GM12892 (cell line): ENCODE measurements at regions not wholly inside any gene's neighbourhood (a gene's known extent, or its start where the extent isn't known, plus 50 kb on each side); places are given as distances from the start of the nearest gene placed in this dataset.

Experiments used
- DNase-seq: peaks from one replicate; pipeline ENCODE4 v3.0.0; 2011; ENCODE audit not compliant: insufficient read length
- FAIRE-seq: peaks from 2 replicates; lab custom pipeline; 2011; peaks lifted over from hg19 to GRCh38; lab: Jason Lieb, UNC
- POLR2A ChIP-seq: IDR thresholded peaks from 2 replicates; pipeline ENCODE4 v1.6.1; 2011; ENCODE audit warnings: low read depth, low read length, control low read depth
- POLR2AphosphoS5 ChIP-seq: IDR thresholded peaks from 2 replicates; pipeline ENCODE4 v1.6.1; 2011; ENCODE audit warnings: low read depth, low read length, control low read depth
- TAF1 ChIP-seq: IDR thresholded peaks from 2 replicates; pipeline ENCODE4 v1.6.1; 2011; ENCODE audit warnings: low read depth, mild to moderate bottlenecking, control low read depth, low read length, borderline replicate concordance

DNA sequence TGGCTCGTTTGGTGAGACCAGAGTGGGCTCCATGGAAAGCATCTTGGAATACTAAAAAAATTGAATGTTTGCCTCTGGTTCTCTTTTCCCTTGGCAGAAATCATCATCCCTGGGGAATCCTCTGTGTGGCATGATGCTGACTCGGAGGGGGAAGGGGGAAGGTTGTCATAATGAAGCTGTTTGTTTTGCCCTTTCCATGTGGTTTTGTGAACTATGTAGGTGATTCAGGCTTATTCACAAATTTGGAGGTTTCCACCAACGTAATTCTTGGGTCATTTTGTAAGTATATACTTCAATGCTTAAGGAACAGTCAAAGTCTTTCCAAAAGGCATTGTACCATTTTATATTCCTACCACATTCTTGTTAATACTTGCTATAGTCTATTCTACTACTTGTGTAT, 754.0 kb upstream of the FAT3 start:
- no peak for DNase-seq
- TF ChIP-seq TAF1 = no peak
- TF ChIP-seq POLR2AphosphoS5 = no peak
- TF ChIP-seq POLR2A = no peak
- FAIRE-seq = no peak

DNA sequence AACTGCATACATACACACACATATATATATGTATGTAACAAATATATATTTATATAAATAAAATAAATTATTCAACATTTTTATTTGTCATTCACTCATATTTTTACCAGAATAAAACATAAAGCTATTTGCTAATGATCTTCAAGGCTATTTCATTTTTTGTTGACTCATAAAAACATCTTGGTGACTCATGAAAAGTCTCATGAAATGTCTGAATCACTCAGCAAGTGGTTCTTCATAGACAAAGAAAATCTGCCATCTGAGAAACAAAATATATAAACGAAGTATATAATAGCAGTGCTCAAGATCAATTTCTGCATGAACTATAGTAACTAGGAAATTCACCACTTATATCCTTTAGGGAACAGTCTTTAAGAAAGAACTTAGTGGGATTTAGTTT, 764.8 kb upstream of the FAT3 start:
- FAIRE-seq = no peak
- no peak for DNase-seq
- no peak for TF ChIP-seq POLR2A
- TF ChIP-seq TAF1 = no peak
- TF ChIP-seq POLR2AphosphoS5 = no peak

DNA sequence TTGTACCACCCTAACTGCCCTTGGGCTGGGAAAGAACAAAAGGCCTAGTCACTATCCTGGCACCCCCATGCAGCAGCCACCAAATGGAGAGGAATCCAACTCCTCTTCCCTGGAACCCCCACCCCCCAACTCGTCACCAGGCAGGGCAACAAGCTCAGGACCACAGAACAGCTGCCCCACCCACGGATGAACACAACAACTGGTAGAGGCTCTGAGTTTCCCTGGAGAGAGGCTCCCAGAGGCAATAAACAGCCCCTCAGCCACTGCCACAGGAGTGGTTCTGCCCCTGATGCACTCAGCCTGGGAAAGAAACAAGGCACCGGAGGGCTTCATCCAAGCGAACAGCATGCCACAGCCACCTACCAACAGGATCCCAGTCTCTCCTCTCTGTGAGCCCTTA, 778.4 kb upstream of the FAT3 start:
- FAIRE-seq (no peak), DNase-seq (no peak)
- no peak for TF ChIP-seq POLR2A
- TF ChIP-seq POLR2AphosphoS5 = no peak
- no peak for TF ChIP-seq TAF1

DNA sequence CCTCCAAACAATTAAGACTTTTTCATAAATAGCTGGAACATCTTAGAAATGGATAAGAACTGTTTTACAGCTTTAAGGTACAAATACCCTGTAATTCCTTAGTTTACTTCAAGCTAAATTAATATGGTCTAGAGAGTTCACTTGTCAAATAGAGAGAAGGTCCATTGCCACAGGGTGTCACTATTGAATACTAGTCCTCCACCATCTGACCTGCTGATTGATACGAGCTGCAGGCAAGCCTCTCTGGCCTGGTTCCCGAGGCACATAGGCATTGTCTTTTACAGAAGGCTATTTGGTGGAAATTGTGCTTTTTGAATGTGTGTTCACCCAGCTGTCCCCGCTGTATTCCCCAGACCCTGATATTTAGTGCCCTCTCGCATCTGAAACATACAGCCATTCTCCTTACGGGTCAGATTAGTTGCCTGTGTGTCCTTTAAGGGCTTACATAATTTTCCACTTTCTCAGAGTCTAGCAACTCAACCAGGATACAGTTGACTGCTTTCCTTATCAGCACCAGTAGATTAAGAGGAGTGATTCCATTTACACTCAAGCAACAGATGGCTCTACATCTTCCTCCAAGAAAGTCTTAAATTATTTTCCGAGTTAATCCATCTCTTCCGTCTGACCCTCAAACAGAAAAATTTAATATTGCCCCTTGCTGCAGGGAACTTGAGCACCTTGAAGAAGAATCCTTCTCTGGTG, 788.8 kb upstream of the FAT3 start:
- DNase-seq = no peak
- no peak for TF ChIP-seq TAF1
- TF ChIP-seq POLR2AphosphoS5 = no peak
- no peak for TF ChIP-seq POLR2A
- peak; percentile 14 for FAIRE-seq

DNA sequence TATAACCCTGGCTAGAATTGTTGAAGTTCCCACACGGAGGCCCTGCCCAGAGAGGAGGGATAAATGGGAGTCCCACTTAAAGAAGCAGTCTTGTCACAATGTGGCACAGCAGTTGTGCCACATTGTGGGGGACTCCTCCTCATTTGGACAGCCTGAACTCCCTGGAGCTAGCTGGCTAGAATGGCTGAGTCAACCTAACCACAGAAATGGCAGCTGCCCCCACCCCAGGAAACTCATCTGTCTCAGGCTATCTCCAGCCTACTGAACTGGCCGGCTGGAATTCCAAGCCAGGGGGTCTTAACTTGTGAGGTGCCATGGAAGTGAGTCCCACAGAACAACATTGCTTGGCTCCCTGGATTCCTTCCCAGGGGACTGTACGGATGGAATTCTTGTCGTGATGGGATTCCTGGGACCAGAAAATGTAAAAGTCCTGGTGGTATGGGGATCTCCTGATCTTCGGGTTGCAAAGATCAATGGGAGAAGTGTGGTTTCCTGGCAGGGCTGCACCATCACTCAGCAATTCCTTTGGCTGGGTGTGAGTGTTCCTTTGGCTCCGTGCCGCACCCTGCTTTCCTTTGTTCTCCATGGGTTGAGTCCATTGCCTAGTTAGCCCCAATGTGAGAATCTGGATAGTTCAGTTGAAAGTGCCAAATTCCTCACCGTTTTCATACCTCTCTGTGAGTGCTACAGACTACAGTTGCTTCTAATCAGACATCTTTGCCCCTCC, 791.2 kb upstream of the FAT3 start:
- TF ChIP-seq POLR2A = no peak
- DNase-seq (no peak), FAIRE-seq (no peak)

DNA sequence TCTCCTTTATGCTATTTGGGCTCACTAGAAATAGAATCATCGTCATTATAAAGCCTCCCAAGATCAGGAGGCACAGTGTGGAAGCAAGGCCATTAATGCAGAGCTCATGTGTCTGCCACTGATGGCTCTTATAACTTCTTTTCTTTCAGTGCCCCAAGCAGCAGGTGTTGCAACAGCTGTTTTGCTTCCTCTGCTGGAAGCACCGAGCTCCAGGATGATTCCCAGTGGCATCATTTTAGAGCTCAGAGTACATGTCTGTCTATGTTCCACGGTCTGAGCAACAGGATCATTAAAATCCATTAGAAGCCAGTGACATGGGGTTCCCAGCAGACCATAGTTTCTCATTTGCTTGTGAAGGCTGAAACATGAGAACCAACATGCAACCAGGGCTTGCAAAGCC, 803.0 kb upstream of the FAT3 start:
- DNase-seq (no peak), FAIRE-seq (no peak)
- no peak for TF ChIP-seq POLR2AphosphoS5
- TF ChIP-seq TAF1 = no peak
- TF ChIP-seq POLR2A = no peak

DNA sequence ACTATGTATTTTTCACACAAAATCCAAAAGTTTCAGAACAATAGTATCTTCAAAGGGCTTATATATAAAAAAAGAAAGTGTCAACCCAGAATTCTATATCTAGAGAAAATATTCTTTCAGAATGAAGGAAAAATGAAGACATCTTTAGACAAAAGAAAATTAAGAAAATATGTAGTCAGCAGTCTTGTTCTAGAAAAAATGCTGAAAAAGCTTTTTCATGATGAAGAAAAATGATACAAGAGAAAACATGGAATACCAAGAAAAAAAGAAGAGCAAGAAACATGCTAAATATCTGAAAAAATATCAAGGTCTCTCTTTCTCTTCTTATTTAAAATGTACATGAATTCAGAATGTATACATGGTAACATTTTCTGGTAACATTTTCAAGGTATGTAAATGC, 816.8 kb upstream of the FAT3 start:
- TF ChIP-seq TAF1 (no peak), POLR2A (no peak), POLR2AphosphoS5 (no peak)
- DNase-seq (no peak), FAIRE-seq (no peak)

DNA sequence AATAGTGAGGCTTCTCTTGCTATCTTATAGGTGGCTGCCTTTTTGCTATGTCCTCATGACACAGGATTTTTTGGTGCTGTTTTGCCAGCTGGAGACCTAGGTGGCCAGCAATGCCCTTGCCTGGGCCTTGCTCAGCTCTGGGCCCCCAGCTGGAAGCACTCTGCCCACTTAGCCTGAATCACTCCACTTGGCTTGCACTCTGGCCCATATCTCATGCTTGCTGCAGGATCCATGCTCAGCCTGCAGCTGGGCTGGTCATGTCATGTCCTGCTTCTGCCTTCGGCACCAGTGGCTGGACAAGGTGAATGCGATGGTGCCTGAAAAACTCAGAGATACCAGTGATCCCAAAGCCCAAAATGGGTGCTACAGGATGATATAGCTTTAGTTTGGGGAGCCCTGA, 818.6 kb upstream of the FAT3 start:
- TF ChIP-seq POLR2A (no peak), TAF1 (no peak), POLR2AphosphoS5 (no peak)
- FAIRE-seq (no peak), DNase-seq (no peak)

DNA sequence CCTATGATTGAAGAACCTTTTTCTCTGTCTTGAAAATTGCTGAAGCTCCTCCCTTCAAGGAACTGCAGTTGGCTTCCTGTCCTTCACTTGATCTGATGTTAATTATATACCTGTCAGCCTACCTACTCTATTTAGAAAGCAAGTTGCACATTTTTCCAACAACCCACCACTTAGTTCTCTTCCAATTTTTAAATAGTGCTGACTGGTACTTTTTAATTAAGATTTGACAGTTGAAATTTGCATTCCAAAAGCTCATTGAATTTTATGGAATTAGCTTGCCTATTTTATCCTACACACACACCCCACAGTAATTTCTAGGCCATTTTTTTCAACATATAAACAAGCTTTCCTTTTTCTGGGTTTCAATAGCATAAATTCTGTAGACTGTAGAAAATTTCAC, 820.3 kb upstream of the FAT3 start:
- TF ChIP-seq POLR2A (no peak), POLR2AphosphoS5 (no peak), TAF1 (no peak)
- DNase-seq (no peak), FAIRE-seq (no peak)

DNA sequence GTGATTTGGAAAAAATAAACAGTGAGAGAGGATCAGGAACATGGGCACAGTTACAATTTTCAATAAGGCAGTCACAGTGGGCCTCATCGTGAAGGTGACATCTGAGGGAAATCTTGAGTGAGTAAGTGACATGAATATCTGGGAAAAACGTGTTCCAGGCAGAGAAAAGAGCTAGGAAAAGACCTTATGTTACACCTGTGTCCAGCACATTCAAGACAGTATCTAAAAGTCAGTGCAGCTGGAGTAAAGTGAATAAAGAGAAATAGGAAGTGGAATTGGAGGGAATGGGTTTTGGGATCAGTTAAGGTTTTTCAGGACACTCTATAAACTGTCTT, 827.5 kb upstream of the FAT3 start:
- FAIRE-seq (no peak), DNase-seq (no peak)
- TF ChIP-seq POLR2AphosphoS5 (no peak), TAF1 (no peak), POLR2A (no peak)

DNA sequence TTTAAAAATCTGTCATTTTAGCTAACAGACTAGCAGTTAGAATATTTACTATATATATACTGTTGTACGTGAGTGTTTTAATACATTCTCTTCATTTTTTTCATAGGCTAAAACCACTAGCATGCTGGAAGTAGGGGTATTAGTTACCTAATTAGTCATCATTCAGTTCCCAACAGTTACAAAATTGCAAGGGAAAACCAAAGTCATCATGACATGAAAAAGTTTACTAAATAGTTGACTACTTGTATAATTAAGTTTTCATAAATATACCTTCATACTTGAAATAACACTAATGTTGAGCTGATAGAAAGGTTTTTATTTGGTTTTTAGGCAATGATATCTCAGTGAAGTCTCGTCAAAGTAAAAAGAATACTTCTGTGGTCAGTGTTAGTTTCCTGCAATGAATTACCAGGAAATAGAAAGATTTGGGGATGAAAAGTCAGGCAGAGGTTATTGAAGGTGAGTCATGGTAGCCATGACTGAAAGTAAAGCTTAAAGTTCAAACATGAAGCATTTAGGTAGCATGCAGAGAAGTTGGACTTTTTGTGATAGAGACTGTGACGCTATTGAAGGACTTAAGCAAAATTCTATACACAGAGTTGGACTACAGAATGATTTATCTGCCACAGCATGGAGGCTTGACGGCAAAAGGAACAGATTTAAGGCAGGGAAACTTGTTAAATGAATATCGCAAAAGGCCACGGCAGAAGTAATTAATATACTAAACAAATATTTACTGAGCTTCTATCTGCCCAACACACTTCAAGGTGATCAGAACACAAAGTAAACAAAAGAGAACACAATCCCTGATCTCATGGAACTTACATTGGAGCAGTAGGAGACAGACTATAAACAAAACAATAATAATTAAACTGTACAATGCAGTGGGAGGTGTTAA, 828.1 kb upstream of the FAT3 start:
- no peak for DNase-seq
- TF ChIP-seq TAF1 (no peak), POLR2AphosphoS5 (no peak), POLR2A (no peak)
- no peak for FAIRE-seq

DNA sequence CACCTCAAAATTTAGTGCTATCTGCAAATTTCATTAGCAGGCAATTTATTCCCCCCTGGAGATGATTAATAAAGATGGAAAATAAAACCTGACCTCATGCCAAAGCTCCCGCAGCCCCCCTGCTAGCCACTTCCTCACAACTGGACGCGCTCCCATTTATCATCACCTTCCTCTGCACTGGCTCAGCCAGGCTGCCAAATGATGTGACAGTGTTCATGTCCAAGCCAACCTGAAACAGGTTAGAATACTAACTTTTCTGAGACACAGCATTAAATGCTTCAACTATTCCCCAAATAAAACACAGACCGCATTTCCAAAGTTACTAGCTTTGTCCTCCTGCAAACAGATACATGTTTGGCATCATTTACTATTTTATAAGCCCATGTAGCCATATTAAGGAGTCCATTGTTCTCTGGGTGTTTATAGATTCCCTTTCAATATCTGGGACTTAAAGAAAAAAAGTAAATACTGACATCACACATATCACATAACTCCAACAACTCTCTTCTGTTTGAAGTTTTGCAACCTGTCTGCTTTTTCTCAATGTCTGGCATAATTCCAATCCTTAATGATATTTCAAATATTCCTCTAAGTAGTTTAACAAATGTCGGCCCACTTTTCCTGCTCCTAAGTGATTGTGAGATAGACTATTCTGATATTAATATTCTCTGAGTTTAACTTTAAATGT, 829.7 kb upstream of the FAT3 start:
- no peak for FAIRE-seq
- DNase-seq = no peak
- no peak for TF ChIP-seq POLR2AphosphoS5
- TF ChIP-seq POLR2A = no peak
- no peak for TF ChIP-seq TAF1
